HEK293 (cell line): ENCODE measurements at regions not wholly inside any gene's neighbourhood (a gene's known extent, or its start where the extent isn't known, plus 50 kb on each side); places are given as distances from the start of the nearest gene placed in this dataset.

Experiments
- CTCF ChIA-PET: fragments of 350-600 bp; formaldehyde crosslinking; extraction: SDS; loops from one replicate; lab custom pipeline; 2021; ENCODE audit warnings: antibody characterized with exemption; lab: Yijun Ruan, JAX
- POLR2A ChIA-PET: fragments of 300-600 bp; formaldehyde crosslinking; extraction: SDS; loops from one replicate; lab custom pipeline; 2020; ENCODE audit warnings: antibody characterized with exemption, inconsistent platforms; lab: Yijun Ruan, JAX
- H3K27ac ChIP-seq: fragments of 200-500 bp; sonication (Bioruptor generic); 2 replicates; pipeline ENCODE4 v1.5.1; 2014; ENCODE audit warnings: low read depth, low read length, control low read depth, inconsistent platforms; ENCODE audit errors: extremely low read depth
- H3K36me3 ChIP-seq, 2 experiments: fragments of 200-500 bp in 1 of 2; sonication (Bioruptor generic) in 1 of 2; 1 replicate in 1 of 2; 2 replicates in 1 of 2; pipeline ENCODE4 v1.5.1; 2014 to 2017; ENCODE audit warnings: inconsistent platforms in 2 of 2, low read length in 2 of 2; ENCODE audit not compliant: control insufficient read depth in 2 of 2, insufficient read depth in 1 of 2
- H3K4me1 ChIP-seq: fragments of 200-500 bp; sonication (Bioruptor generic); 2 replicates; pipeline ENCODE4 v1.5.1; 2014; ENCODE audit warnings: mild to moderate bottlenecking, low read length, inconsistent platforms; ENCODE audit not compliant: control insufficient read depth, insufficient read depth
- H3K4me3 ChIP-seq: 2 replicates; pipeline ENCODE4 v1.5.1; 2011; ENCODE audit warnings: low read depth, mild to moderate bottlenecking, control low read depth, low read length, moderate library complexity
- H3K9me3 ChIP-seq: fragments of 200-500 bp; sonication (Bioruptor generic); 2 replicates; pipeline ENCODE4 v1.5.1; 2014; ENCODE audit warnings: low read depth, low read length, inconsistent platforms; ENCODE audit not compliant: control insufficient read depth, insufficient read depth
- BCL11A ChIP-seq: fragments of 450-650 bp; formaldehyde crosslinking; IDR thresholded peaks from 2 replicates; pipeline ENCODE4 v1.5.1; 2016; ENCODE audit warnings: low read depth, missing biosample characterization, missing genetic modification characterization
- GLI4 ChIP-seq: fragments of 450-650 bp; formaldehyde crosslinking; IDR thresholded peaks from 2 replicates; pipeline ENCODE4 v1.5.1; 2016; ENCODE audit warnings: missing biosample characterization, missing genetic modification characterization
- KLF1 ChIP-seq: fragments of 450-650 bp; formaldehyde crosslinking; IDR thresholded peaks from 2 replicates; pipeline ENCODE4 v1.5.1; 2016; ENCODE audit warnings: missing biosample characterization, missing genetic modification characterization
- MEIS1 ChIP-seq: sonication (generic); formaldehyde crosslinking; IDR thresholded peaks from 2 replicates; pipeline ENCODE4 v1.8.1; 2022; ENCODE audit warnings: missing genetic modification reagents, mild to moderate bottlenecking, borderline replicate concordance
- WT1 ChIP-seq: fragments of 450-650 bp; formaldehyde crosslinking; IDR thresholded peaks from 2 replicates; pipeline ENCODE4 v1.5.1; 2016; ENCODE audit warnings: missing biosample characterization, missing genetic modification characterization
- ZNF133 ChIP-seq: fragments of 450-650 bp; formaldehyde crosslinking; IDR thresholded peaks from 2 replicates; pipeline ENCODE4 v1.5.1; 2016; ENCODE audit warnings: missing biosample characterization, missing genetic modification characterization
- ZNF174 ChIP-seq: fragments of 450-650 bp; formaldehyde crosslinking; IDR thresholded peaks from 2 replicates; pipeline ENCODE4 v1.5.0; 2017; ENCODE audit warnings: missing biosample characterization, mild to moderate bottlenecking, missing genetic modification characterization
- ZNF302 ChIP-seq: fragments of 450-650 bp; formaldehyde crosslinking; IDR thresholded peaks from 2 replicates; pipeline ENCODE4 v1.5.1; 2016; ENCODE audit warnings: missing biosample characterization, missing genetic modification characterization, low read depth
- ZNF311 ChIP-seq: fragments of 450-650 bp; formaldehyde crosslinking; IDR thresholded peaks from 2 replicates; pipeline ENCODE4 v1.5.1; 2017; ENCODE audit warnings: missing biosample characterization, missing genetic modification characterization, borderline replicate concordance
- ZNF404 ChIP-seq: fragments of 450-650 bp; formaldehyde crosslinking; IDR thresholded peaks from 2 replicates; pipeline ENCODE4 v1.5.1; 2017; ENCODE audit warnings: missing biosample characterization, missing genetic modification characterization
- ZNF76 ChIP-seq: fragments of 450-650 bp; formaldehyde crosslinking; IDR thresholded peaks from 2 replicates; pipeline ENCODE4; 2016; ENCODE audit warnings: low read depth, missing biosample characterization, missing genetic modification characterization, borderline replicate concordance
- TF ChIP-seq, protein P1 (sequence below): fragments of 450-650 bp; formaldehyde crosslinking; IDR thresholded peaks from 2 replicates; pipeline ENCODE4 v1.5.1; 2017; ENCODE audit warnings: missing biosample characterization, missing genetic modification characterization
- TF ChIP-seq, protein P2 (sequence below): fragments of 450-650 bp; formaldehyde crosslinking; IDR thresholded peaks from 2 replicates; pipeline ENCODE4 v1.5.1; 2016; ENCODE audit warnings: missing biosample characterization, missing genetic modification characterization, borderline replicate concordance
- TF ChIP-seq, protein P3 (sequence below): fragments of 450-650 bp; formaldehyde crosslinking; IDR thresholded peaks from 2 replicates; pipeline ENCODE4 v1.5.1; 2016; ENCODE audit warnings: missing biosample characterization, missing genetic modification characterization

DNA sequence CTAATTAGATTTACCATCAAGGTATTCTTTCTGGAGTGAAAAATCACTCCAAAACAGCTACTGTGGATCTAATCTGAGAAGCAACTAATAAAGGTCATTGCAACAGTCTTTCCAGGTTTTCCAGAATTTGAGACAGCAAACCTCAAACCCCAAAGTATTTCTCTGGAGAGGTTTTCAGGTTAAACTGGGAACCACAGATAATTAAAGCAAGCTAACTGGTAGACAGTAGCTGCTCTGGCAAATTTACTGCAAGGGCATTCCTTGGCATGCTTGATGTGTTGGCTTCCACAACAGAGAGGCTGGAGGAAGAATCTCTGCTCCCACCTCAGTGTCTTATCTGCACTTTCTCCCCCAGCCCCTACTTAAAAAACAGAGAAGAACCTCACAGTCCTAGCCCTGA is 140.0 kb upstream of the NRBF2 start:
- no peaks in the 10 kb centered on the region for H3K4me1 ChIP-seq
- no peaks in the 10 kb centered on the region for H3K36me3 ChIP-seq
- H3K9me3 ChIP-seq: no peaks in the 10 kb centered on the region
- no peak overlapping the region for H3K27ac ChIP-seq
- H3K4me3 ChIP-seq: no peak overlapping the region
- POLR2A ChIA-PET: no interaction called here
- CTCF ChIA-PET: no interaction called here
- TF ChIP-seq MEIS1 (CRISPR knock-in tag) (no peak), ZNF76 (tag by site-specific recombination) (no peak), ZNF133 (no peak)
- TF ChIP-seq, protein P1, sequence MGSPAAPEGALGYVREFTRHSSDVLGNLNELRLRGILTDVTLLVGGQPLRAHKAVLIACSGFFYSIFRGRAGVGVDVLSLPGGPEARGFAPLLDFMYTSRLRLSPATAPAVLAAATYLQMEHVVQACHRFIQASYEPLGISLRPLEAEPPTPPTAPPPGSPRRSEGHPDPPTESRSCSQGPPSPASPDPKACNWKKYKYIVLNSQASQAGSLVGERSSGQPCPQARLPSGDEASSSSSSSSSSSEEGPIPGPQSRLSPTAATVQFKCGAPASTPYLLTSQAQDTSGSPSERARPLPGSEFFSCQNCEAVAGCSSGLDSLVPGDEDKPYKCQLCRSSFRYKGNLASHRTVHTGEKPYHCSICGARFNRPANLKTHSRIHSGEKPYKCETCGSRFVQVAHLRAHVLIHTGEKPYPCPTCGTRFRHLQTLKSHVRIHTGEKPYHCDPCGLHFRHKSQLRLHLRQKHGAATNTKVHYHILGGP (tag by site-specific recombination): no peak
- TF ChIP-seq, protein P2, sequence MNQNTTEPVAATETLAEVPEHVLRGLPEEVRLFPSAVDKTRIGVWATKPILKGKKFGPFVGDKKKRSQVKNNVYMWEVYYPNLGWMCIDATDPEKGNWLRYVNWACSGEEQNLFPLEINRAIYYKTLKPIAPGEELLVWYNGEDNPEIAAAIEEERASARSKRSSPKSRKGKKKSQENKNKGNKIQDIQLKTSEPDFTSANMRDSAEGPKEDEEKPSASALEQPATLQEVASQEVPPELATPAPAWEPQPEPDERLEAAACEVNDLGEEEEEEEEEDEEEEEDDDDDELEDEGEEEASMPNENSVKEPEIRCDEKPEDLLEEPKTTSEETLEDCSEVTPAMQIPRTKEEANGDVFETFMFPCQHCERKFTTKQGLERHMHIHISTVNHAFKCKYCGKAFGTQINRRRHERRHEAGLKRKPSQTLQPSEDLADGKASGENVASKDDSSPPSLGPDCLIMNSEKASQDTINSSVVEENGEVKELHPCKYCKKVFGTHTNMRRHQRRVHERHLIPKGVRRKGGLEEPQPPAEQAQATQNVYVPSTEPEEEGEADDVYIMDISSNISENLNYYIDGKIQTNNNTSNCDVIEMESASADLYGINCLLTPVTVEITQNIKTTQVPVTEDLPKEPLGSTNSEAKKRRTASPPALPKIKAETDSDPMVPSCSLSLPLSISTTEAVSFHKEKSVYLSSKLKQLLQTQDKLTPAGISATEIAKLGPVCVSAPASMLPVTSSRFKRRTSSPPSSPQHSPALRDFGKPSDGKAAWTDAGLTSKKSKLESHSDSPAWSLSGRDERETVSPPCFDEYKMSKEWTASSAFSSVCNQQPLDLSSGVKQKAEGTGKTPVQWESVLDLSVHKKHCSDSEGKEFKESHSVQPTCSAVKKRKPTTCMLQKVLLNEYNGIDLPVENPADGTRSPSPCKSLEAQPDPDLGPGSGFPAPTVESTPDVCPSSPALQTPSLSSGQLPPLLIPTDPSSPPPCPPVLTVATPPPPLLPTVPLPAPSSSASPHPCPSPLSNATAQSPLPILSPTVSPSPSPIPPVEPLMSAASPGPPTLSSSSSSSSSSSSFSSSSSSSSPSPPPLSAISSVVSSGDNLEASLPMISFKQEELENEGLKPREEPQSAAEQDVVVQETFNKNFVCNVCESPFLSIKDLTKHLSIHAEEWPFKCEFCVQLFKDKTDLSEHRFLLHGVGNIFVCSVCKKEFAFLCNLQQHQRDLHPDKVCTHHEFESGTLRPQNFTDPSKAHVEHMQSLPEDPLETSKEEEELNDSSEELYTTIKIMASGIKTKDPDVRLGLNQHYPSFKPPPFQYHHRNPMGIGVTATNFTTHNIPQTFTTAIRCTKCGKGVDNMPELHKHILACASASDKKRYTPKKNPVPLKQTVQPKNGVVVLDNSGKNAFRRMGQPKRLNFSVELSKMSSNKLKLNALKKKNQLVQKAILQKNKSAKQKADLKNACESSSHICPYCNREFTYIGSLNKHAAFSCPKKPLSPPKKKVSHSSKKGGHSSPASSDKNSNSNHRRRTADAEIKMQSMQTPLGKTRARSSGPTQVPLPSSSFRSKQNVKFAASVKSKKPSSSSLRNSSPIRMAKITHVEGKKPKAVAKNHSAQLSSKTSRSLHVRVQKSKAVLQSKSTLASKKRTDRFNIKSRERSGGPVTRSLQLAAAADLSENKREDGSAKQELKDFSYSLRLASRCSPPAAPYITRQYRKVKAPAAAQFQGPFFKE: no peak

DNA sequence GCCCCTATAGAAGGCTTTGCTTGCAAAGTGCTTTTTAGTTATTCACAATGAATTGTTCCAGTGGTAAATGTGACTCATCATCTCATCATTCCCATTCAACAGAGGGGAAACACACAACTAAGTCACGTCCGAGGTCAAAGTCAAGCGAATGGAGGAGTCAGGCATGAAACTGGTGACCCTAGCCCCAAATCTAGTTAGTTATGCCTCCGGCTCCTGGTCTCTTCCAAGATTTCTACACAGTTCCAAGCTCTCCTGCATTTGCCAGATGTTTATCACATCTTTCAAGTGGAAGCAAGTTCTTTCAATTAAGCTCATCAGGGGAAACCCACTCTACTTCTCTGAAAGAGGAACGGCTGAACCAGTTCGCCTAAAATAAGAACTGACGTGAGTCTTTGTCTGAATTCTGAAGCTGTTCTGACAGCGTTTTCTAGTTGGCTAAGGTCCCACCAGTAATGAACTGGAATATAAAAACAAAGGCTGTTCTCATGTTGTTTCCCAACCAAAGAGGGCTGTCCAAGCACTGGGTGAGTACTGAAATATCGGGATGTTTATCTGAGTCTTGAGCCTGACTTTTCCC is 140.9 kb upstream of the NRBF2 start:
- TF ChIP-seq ZNF302 (no peak), ZNF404 (tag by site-specific recombination) (no peak), GLI4 (tag by site-specific recombination) (no peak), ZNF76 (tag by site-specific recombination) (no peak), ZNF133 (no peak), KLF1 (tag by site-specific recombination) (no peak), ZNF311 (no peak), ZNF174 (tag by site-specific recombination) (no peak), BCL11A (tag by site-specific recombination) (no peak), WT1 (tag by site-specific recombination) (no peak)
- TF ChIP-seq, protein P3, sequence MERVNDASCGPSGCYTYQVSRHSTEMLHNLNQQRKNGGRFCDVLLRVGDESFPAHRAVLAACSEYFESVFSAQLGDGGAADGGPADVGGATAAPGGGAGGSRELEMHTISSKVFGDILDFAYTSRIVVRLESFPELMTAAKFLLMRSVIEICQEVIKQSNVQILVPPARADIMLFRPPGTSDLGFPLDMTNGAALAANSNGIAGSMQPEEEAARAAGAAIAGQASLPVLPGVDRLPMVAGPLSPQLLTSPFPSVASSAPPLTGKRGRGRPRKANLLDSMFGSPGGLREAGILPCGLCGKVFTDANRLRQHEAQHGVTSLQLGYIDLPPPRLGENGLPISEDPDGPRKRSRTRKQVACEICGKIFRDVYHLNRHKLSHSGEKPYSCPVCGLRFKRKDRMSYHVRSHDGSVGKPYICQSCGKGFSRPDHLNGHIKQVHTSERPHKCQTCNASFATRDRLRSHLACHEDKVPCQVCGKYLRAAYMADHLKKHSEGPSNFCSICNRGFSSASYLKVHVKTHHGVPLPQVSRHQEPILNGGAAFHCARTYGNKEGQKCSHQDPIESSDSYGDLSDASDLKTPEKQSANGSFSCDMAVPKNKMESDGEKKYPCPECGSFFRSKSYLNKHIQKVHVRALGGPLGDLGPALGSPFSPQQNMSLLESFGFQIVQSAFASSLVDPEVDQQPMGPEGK: no peak
- TF ChIP-seq, all 188 proteins: peak for 0
- no peak overlapping the region for H3K4me3 ChIP-seq
- CTCF ChIA-PET: interaction anchor here (0.5 to 0.9 kb wide), 3 partner anchors 9 to 776 kb away, joined by 3 read pairs; no protein-coding TSS in a partner anchor
- no peaks in the 10 kb centered on the region for H3K9me3 ChIP-seq
- H3K4me1 ChIP-seq: no peaks in the 10 kb centered on the region
- POLR2A ChIA-PET: no interaction called here
- H3K27ac ChIP-seq: no peak overlapping the region
- H3K36me3 ChIP-seq: no peaks in the 10 kb centered on the region
